ENCODE measurements at regions not wholly inside any gene's neighbourhood (a gene's known extent, or its start where the extent isn't known, plus 50 kb on each side); places are given as distances from the start of the nearest gene placed in this dataset.

GRCh38 chr20:57777911-57778310, 68.1 kb upstream of the PMEPA1 start:
- TF ChIP-seq EZH2 (IDR thresholded peaks at IDR 0.05; ENCODE audit: borderline replicate concordance, low read length), result no peak
- TF ChIP-seq, protein P1, sequence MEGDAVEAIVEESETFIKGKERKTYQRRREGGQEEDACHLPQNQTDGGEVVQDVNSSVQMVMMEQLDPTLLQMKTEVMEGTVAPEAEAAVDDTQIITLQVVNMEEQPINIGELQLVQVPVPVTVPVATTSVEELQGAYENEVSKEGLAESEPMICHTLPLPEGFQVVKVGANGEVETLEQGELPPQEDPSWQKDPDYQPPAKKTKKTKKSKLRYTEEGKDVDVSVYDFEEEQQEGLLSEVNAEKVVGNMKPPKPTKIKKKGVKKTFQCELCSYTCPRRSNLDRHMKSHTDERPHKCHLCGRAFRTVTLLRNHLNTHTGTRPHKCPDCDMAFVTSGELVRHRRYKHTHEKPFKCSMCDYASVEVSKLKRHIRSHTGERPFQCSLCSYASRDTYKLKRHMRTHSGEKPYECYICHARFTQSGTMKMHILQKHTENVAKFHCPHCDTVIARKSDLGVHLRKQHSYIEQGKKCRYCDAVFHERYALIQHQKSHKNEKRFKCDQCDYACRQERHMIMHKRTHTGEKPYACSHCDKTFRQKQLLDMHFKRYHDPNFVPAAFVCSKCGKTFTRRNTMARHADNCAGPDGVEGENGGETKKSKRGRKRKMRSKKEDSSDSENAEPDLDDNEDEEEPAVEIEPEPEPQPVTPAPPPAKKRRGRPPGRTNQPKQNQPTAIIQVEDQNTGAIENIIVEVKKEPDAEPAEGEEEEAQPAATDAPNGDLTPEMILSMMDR (conservative IDR thresholded peaks at IDR 0.05 in 1 of 2, IDR thresholded peaks at IDR 0.05 in 1 of 2; ENCODE audit: extremely low read depth in 1 of 2, insufficient read depth in 1 of 2, low read depth in 1 of 2, low read length in 2 of 2), result no peak
